GM12878 (cell line): ENCODE measurements at regions not wholly inside any gene's neighbourhood (a gene's known extent, or its start where the extent isn't known, plus 50 kb on each side); places are given as distances from the start of the nearest gene placed in this dataset.

Experiments
- BACH1 ChIP-seq: fragments of 450-650 bp; IDR thresholded peaks from 2 replicates; pipeline ENCODE4 v1.6.1; 2017; ENCODE audit warnings: mild to moderate bottlenecking, borderline replicate concordance
- BCL3 ChIP-seq: IDR thresholded peaks from 2 replicates; pipeline ENCODE4 v1.6.1; 2011; ENCODE audit warnings: borderline replicate concordance, low read depth, mild to moderate bottlenecking, moderate library complexity, low read length; ENCODE audit not compliant: insufficient read depth, poor library complexity, severe bottlenecking
- CEBPZ ChIP-seq: fragments of 150-350 bp; IDR thresholded peaks from 2 replicates; pipeline ENCODE4 v1.6.1; 2016; ENCODE audit warnings: low read depth, low read length
- CHD2 ChIP-seq: IDR thresholded peaks from 2 replicates; pipeline ENCODE4 v1.6.1; 2011; ENCODE audit warnings: low read depth, low read length, improper control_type of control experiment, borderline replicate concordance
- CREB1 ChIP-seq: IDR thresholded peaks from 2 replicates; pipeline ENCODE4 v1.6.1; 2012; ENCODE audit warnings: low read depth, mild to moderate bottlenecking, inconsistent platforms
- ESRRA ChIP-seq: IDR thresholded peaks from 2 replicates; pipeline ENCODE4 v1.6.1; 2012; ENCODE audit warnings: mild to moderate bottlenecking, low read length, improper control_type of control experiment
- FOXK2 ChIP-seq: fragments of 450-650 bp; IDR thresholded peaks from 2 replicates; pipeline ENCODE4 v1.6.1; 2017; ENCODE audit warnings: mild to moderate bottlenecking, moderate library complexity
- JUNB ChIP-seq: IDR thresholded peaks from 2 replicates; pipeline ENCODE4 v1.6.1; 2016; ENCODE audit warnings: antibody characterized with exemption, mild to moderate bottlenecking
- MEF2A ChIP-seq: IDR thresholded peaks from 2 replicates; pipeline ENCODE4 v1.6.1; 2011; ENCODE audit warnings: low read depth, mild to moderate bottlenecking, low read length, moderate library complexity; ENCODE audit not compliant: insufficient read depth
- MTA2 ChIP-seq: fragments of 450-650 bp; IDR thresholded peaks from 2 replicates; pipeline ENCODE4 v1.6.1; 2016; ENCODE audit warnings: low read depth, mild to moderate bottlenecking, moderate library complexity
- MTA3 ChIP-seq: IDR thresholded peaks from 2 replicates; pipeline ENCODE4 v1.6.1; 2012; ENCODE audit warnings: low read length, inconsistent platforms, borderline replicate concordance
- NFIC ChIP-seq: IDR thresholded peaks from 2 replicates; pipeline ENCODE4 v1.6.1; 2012; ENCODE audit warnings: low read depth, mild to moderate bottlenecking, inconsistent platforms, low read length, moderate library complexity
- PKNOX1 ChIP-seq: fragments of 450-650 bp; IDR thresholded peaks from 2 replicates; pipeline ENCODE4 v1.6.1; 2016; ENCODE audit warnings: mild to moderate bottlenecking
- POLR2AphosphoS5 ChIP-seq: IDR thresholded peaks from 2 replicates; pipeline ENCODE4 v1.6.1; 2011; ENCODE audit warnings: mild to moderate bottlenecking, low read length, inconsistent platforms
- RAD51 ChIP-seq: fragments of 450-650 bp; IDR thresholded peaks from 2 replicates; pipeline ENCODE4 v1.6.1; 2016; ENCODE audit warnings: moderate library complexity, mild to moderate bottlenecking, inconsistent platforms
- RBBP5 ChIP-seq: fragments of 200-600 bp; sonication (generic); conservative IDR thresholded peaks from 2 replicates; pipeline ENCODE4 v1.6.1; 2016
- SIN3A ChIP-seq: IDR thresholded peaks from 2 replicates; pipeline ENCODE4 v1.6.1; 2012; ENCODE audit warnings: low read depth, low read length, improper control_type of control experiment
- SMAD5 ChIP-seq: IDR thresholded peaks from 2 replicates; pipeline ENCODE4 v1.6.1; 2016; ENCODE audit warnings: antibody characterized with exemption, low read depth
- SMC3 ChIP-seq: IDR thresholded peaks from 2 replicates; pipeline ENCODE4 v1.6.1; 2011; ENCODE audit warnings: low read length, improper control_type of control experiment, borderline replicate concordance
- SUZ12 ChIP-seq: fragments of 200-600 bp; sonication (generic); IDR thresholded peaks from one replicate; pipeline ENCODE4 v1.6.1; 2018; ENCODE audit warnings: antibody characterized with exemption, mild to moderate bottlenecking; ENCODE audit not compliant: unreplicated experiment
- WRNIP1 ChIP-seq: IDR thresholded peaks from 2 replicates; pipeline ENCODE4 v1.6.1; 2011; ENCODE audit warnings: low read depth, low read length, improper control_type of control experiment, borderline replicate concordance
- ZNF207 ChIP-seq: fragments of 450-650 bp; IDR thresholded peaks from 2 replicates; pipeline ENCODE4 v1.6.1; 2014; ENCODE audit warnings: antibody characterized with exemption, mild to moderate bottlenecking, borderline replicate concordance
- ZNF687 ChIP-seq: fragments of 450-650 bp; IDR thresholded peaks from 2 replicates; pipeline ENCODE4 v1.6.1; 2017; ENCODE audit warnings: mild to moderate bottlenecking, moderate library complexity

GRCh38 chr16:85556456-85557082 is 56.6 kb upstream of the GSE1 start (continued):
- TF ChIP-seq JUNB: no peak
- no peak; the same call in 1 of the 2 replicates for TF ChIP-seq SIN3A
- no peak for TF ChIP-seq MEF2A
- no peak for TF ChIP-seq CHD2
- no peak for TF ChIP-seq RBBP5
- TF ChIP-seq NFIC: no peak
- no peak for TF ChIP-seq FOXK2
- TF ChIP-seq SMAD5: no peak
- no peak for TF ChIP-seq WRNIP1
- no peak for TF ChIP-seq SUZ12
- 0 out of 2 replicates have a peak, but pooled peaks have one; percentile 34 for TF ChIP-seq CREB1
- peak; percentile 31; the same call in 1 of the 2 replicates for TF ChIP-seq BACH1
- TF ChIP-seq SMC3: no peak
- no peak for TF ChIP-seq ZNF207
- no peak for TF ChIP-seq ZNF687
- TF ChIP-seq POLR2AphosphoS5: no peak; the same call in 1 of the 2 replicates
- no peak; the same call in 1 of the 2 replicates for TF ChIP-seq PKNOX1
- TF ChIP-seq MTA3: no peak
- no peak for TF ChIP-seq BCL3
- TF ChIP-seq RAD51: no peak
- no peak for TF ChIP-seq MTA2
- TF ChIP-seq ESRRA: no peak
- no peak for TF ChIP-seq CEBPZ
